Right lobe of liver (tissue), 4 donors: ENCODE measurements at regions not wholly inside any gene's neighbourhood (a gene's known extent, or its start where the extent isn't known, plus 50 kb on each side); places are given as distances from the start of the nearest gene placed in this dataset.
"Not testable (repeated sequence)": the region's sequence is repeated elsewhere in the genome, so short reads cannot be mapped to it uniquely, and the experiment has no call there.

Experiments used
- POLR2A ChIP-seq: fragments of 450-650 bp; IDR thresholded peaks from one replicate; pipeline ENCODE4 v1.6.1; 2017; ENCODE audit warnings: antibody characterized with exemption, mild to moderate bottlenecking
- TF ChIP-seq, protein P1 (sequence below), 4 donors: fragments of 200-600 bp in 3 of 4; fragments of 450-650 bp in 1 of 4; IDR thresholded peaks; one replicate each; pipeline versions ENCODE4 v1.5.1 to v1.8.0; 2016 to 2022; ENCODE audit warnings: antibody characterized with exemption in 4 of 4, mild to moderate bottlenecking in 2 of 4
- donor health status: DM: no; HTN: no; CAD: no.
- donor health status: DM: no; HTN: no; CAD: no.
- donor health status: DM: no; HTN: yes; CAD: no.

- TF ChIP-seq, protein P1, sequence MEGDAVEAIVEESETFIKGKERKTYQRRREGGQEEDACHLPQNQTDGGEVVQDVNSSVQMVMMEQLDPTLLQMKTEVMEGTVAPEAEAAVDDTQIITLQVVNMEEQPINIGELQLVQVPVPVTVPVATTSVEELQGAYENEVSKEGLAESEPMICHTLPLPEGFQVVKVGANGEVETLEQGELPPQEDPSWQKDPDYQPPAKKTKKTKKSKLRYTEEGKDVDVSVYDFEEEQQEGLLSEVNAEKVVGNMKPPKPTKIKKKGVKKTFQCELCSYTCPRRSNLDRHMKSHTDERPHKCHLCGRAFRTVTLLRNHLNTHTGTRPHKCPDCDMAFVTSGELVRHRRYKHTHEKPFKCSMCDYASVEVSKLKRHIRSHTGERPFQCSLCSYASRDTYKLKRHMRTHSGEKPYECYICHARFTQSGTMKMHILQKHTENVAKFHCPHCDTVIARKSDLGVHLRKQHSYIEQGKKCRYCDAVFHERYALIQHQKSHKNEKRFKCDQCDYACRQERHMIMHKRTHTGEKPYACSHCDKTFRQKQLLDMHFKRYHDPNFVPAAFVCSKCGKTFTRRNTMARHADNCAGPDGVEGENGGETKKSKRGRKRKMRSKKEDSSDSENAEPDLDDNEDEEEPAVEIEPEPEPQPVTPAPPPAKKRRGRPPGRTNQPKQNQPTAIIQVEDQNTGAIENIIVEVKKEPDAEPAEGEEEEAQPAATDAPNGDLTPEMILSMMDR (IDR thresholded peaks at IDR 0.05), result not testable (repeated sequence)
- not testable (repeated sequence) for TF ChIP-seq POLR2A
These were observed 248.0 kb upstream of the SGCG start for GRCh38 chr13:22932632-22933412.
